Hepatocyte (in vitro differentiated cells): ENCODE measurements at regions not wholly inside any gene's neighbourhood (a gene's known extent, or its start where the extent isn't known, plus 50 kb on each side); places are given as distances from the start of the nearest gene placed in this dataset.

Experiments
- DNase-seq: peaks from one replicate; pipeline ENCODE4 v3.0.0-alpha.2; 2016; ENCODE audit warnings: low spot score
- H2AFZ ChIP-seq: fragments of 200-600 bp; sonication (generic); 2 replicates; pipeline ENCODE4 v1.6.0; 2016; ENCODE audit warnings: antibody characterized with exemption, mild to moderate bottlenecking
- H3K27ac ChIP-seq: fragments of 200-600 bp; sonication (generic); 2 replicates; pipeline ENCODE4 v1.5.1; 2016; ENCODE audit warnings: mild to moderate bottlenecking
- H3K27me3 ChIP-seq: fragments of 200-600 bp; sonication (generic); 2 replicates; pipeline ENCODE4 v1.6.1; 2016
- H3K36me3 ChIP-seq: fragments of 200-600 bp; sonication (generic); replicated peaks from 2 replicates; pipeline ENCODE4 v1.5.1; 2016; ENCODE audit warnings: low read depth; ENCODE audit not compliant: insufficient read depth
- H3K4me1 ChIP-seq: fragments of 200-600 bp; sonication (generic); 2 replicates; pipeline ENCODE4 v1.5.1; 2016; ENCODE audit warnings: mild to moderate bottlenecking, moderate library complexity; ENCODE audit not compliant: insufficient read depth
- H3K4me2 ChIP-seq: fragments of 200-600 bp; sonication (generic); 2 replicates; pipeline ENCODE4 v1.6.0; 2016
- H3K4me3 ChIP-seq: fragments of 200-600 bp; sonication (generic); 2 replicates; pipeline ENCODE4 v1.5.1; 2016; ENCODE audit warnings: mild to moderate bottlenecking
- H3K79me2 ChIP-seq: fragments of 200-600 bp; sonication (generic); 2 replicates; pipeline ENCODE4 v1.6.0; 2017; ENCODE audit warnings: mild to moderate bottlenecking
- H3K9me2 ChIP-seq: fragments of 200-600 bp; sonication (generic); replicated peaks from 2 replicates; pipeline ENCODE4 v1.6.0; 2017; ENCODE audit warnings: mild to moderate bottlenecking; ENCODE audit not compliant: insufficient read depth
- H3K9me3 ChIP-seq: fragments of 200-600 bp; sonication (generic); 2 replicates; pipeline ENCODE4 v1.5.1; 2016; ENCODE audit warnings: low read depth, mild to moderate bottlenecking
- H4K20me1 ChIP-seq: fragments of 200-600 bp; sonication (generic); 2 replicates; pipeline ENCODE4 v1.6.0; 2016; ENCODE audit warnings: mild to moderate bottlenecking; ENCODE audit not compliant: insufficient read depth, poor library complexity, severe bottlenecking
- CTCF ChIP-seq: fragments of 200-600 bp; sonication (generic); IDR thresholded peaks from 2 replicates; pipeline ENCODE4 v1.5.1; 2016; ENCODE audit warnings: antibody characterized with exemption, mild to moderate bottlenecking; ENCODE audit not compliant: poor library complexity
- EZH2 ChIP-seq: fragments of 200-600 bp; sonication (generic); IDR thresholded peaks from 2 replicates; pipeline ENCODE4 v1.6.1; 2016; ENCODE audit warnings: antibody characterized with exemption, mild to moderate bottlenecking, borderline replicate concordance
- EZH2phosphoT487 ChIP-seq: fragments of 200-600 bp; sonication (generic); IDR thresholded peaks from one replicate; pipeline ENCODE4 v1.6.1; 2018; ENCODE audit warnings: antibody characterized with exemption, mild to moderate bottlenecking, low read depth, moderate library complexity; ENCODE audit not compliant: unreplicated experiment, severe bottlenecking
- WGBS: methylation state at CpG from one replicate; pipeline ENCODE4 v1.1.6; 2016; ENCODE audit warnings: low lambda C conversion rate; ENCODE audit errors: missing lambda C conversion rate; 5-methylcytosine and 5-hydroxymethylcytosine counted together

GRCh38 chr2:14760169-14760568 lies 127.7 kb downstream of the LRATD1 start:
- no peaks in the 10 kb centered on the region for H4K20me1 ChIP-seq
- H3K79me2 ChIP-seq = no peaks in the 10 kb centered on the region
- H3K4me1 ChIP-seq = peaks cover 4% of the 10 kb centered on the region
- H3K4me2 ChIP-seq = no peak overlapping the region
- H3K9me2 ChIP-seq = no peaks in the 10 kb centered on the region
- TF ChIP-seq EZH2 (no peak), CTCF (no peak), EZH2phosphoT487 (no peak)
- WGBS = 91% methylated on average over 9 of the region's 9 CpGs
- no peaks in the 10 kb centered on the region for H3K36me3 ChIP-seq
- no peaks in the 10 kb centered on the region for H3K27me3 ChIP-seq
- no peak overlapping the region for H3K4me3 ChIP-seq
- no peak overlapping the region for H3K27ac ChIP-seq
- no peaks in the 10 kb centered on the region for H3K9me3 ChIP-seq
- H2AFZ ChIP-seq = no peak overlapping the region
- no peak for DNase-seq

- Histone ChIP-seq H3K9me3 (no peaks in the 10 kb centered on the region), H3K4me2 (no peak overlapping the region), H2AFZ (no peak overlapping the region), H3K4me1 (peaks cover under 1% of the 10 kb centered on the region), H4K20me1 (no peaks in the 10 kb centered on the region), H3K36me3 (no peaks in the 10 kb centered on the region), H3K4me3 (no peak overlapping the region), H3K27me3 (no peaks in the 10 kb centered on the region), H3K9me2 (no peaks in the 10 kb centered on the region), H3K79me2 (no peaks in the 10 kb centered on the region), H3K27ac (no peak overlapping the region)
- 79% methylated on average over 11 of the region's 11 CpGs for WGBS
- DNase-seq = no peak
- no peak for TF ChIP-seq EZH2phosphoT487
- TF ChIP-seq EZH2 = no peak
- TF ChIP-seq CTCF = no peak
Observed at GRCh38 chr2:14761118-14761517, 128.6 kb downstream of the LRATD1 start.

GRCh38 chr2:14773696-14774095 lies 141.2 kb downstream of the LRATD1 start:
- Histone ChIP-seq H2AFZ (no peak overlapping the region), H3K9me3 (no peaks in the 10 kb centered on the region), H3K79me2 (no peaks in the 10 kb centered on the region), H3K4me2 (no peak overlapping the region), H3K4me3 (no peak overlapping the region), H3K4me1 (no peaks in the 10 kb centered on the region), H3K27ac (no peak overlapping the region), H4K20me1 (no peaks in the 10 kb centered on the region), H3K27me3 (no peaks in the 10 kb centered on the region), H3K36me3 (no peaks in the 10 kb centered on the region), H3K9me2 (no peaks in the 10 kb centered on the region)
- no peak for TF ChIP-seq EZH2phosphoT487
- TF ChIP-seq CTCF = no peak
- no peak for TF ChIP-seq EZH2
- DNase-seq = no peak
- WGBS = 77% methylated on average over 2 of the region's 2 CpGs

- Histone ChIP-seq H3K9me2 (no peaks in the 10 kb centered on the region), H2AFZ (no peak overlapping the region), H3K4me1 (no peaks in the 10 kb centered on the region), H3K9me3 (no peaks in the 10 kb centered on the region), H3K79me2 (no peaks in the 10 kb centered on the region), H3K4me2 (no peak overlapping the region), H4K20me1 (no peaks in the 10 kb centered on the region), H3K27me3 (no peaks in the 10 kb centered on the region), H3K4me3 (no peak overlapping the region), H3K27ac (no peak overlapping the region), H3K36me3 (no peaks in the 10 kb centered on the region)
- no peak for DNase-seq
- TF ChIP-seq CTCF = no peak
- no peak for TF ChIP-seq EZH2phosphoT487
- no peak for TF ChIP-seq EZH2
- WGBS = 88% methylated on average over 5 of the region's 5 CpGs
Observed at GRCh38 chr2:14774436-14774968, 142.0 kb downstream of the LRATD1 start.
